HCT116 (cell line): ENCODE measurements at regions not wholly inside any gene's neighbourhood (a gene's known extent, or its start where the extent isn't known, plus 50 kb on each side); places are given as distances from the start of the nearest gene placed in this dataset.

ENCODE experiments used
- ATAC-seq: fragments of 200-7000 bp; cut with Tn5 transposase; 2 replicates; pipeline ENCODE4 v1.9.1; 2020; ENCODE audit warnings: mild to moderate bottlenecking, moderate library complexity
- BruUV-seq: library from RNA; stranded (reverse); fragments of 400-500 nt; replicated peaks from 2 replicates; lab custom pipeline; 2021; lab: Mats Ljungman, UMichigan
- CTCF ChIA-PET: fragments of 300-600 bp; sonication (Branson Sonifier 250); formaldehyde crosslinking; loops from one replicate; lab custom pipeline; 2021; ENCODE audit warnings: antibody characterized with exemption; lab: Charles Lee
- POLR2A ChIA-PET: fragments of 300-600, 350-600 bp; sonication (Branson Sonifier 250); formaldehyde crosslinking; loops from one replicate; lab custom pipeline; 2021; ENCODE audit warnings: antibody characterized with exemption; lab: Charles Lee
- RAD21 ChIA-PET, 2 experiments: fragments of 300-600 bp; sonication (Branson Sonifier 250); formaldehyde crosslinking; loops; one replicate each; lab custom pipeline; 2023; ENCODE audit warnings: low total read pairs in 2 of 2; ENCODE audit not compliant: uncharacterized antibody in 2 of 2, unreplicated experiment in 2 of 2, low non-redundant PET in 1 of 2; lab: Charles Lee
- DNase-seq: peaks from one replicate; pipeline ENCODE4 v3.0.0-alpha.2; 2010; ENCODE audit warnings: low read depth, low spot score
- H2AFZ ChIP-seq: fragments of 200-600 bp; shearing (Covaris generic), sonication (generic); 2 replicates; pipeline ENCODE4 v1.6.1; 2017; ENCODE audit warnings: low read depth, mixed run types, mixed read lengths, antibody characterized with exemption, low read length; ENCODE audit not compliant: poor library complexity, severe bottlenecking
- H3K27ac ChIP-seq: 2 replicates; pipeline ENCODE4 v1.5.1; 2012; ENCODE audit warnings: low read depth, low read length
- H3K27me3 ChIP-seq: fragments of 200-600 bp; sonication (generic); 2 replicates; pipeline ENCODE4 v1.6.1; 2016; ENCODE audit warnings: mixed run types, low read length, mixed read lengths; ENCODE audit not compliant: insufficient read depth
- H3K36me3 ChIP-seq, 2 experiments: fragments of 200-500 bp in 1 of 2; fragments of 200-600 bp in 1 of 2; sonication (Bioruptor generic) in 1 of 2; sonication (generic) in 1 of 2; 2 replicates each; pipeline versions ENCODE4 v1.5.1 to v1.6.1; 2014 to 2016; ENCODE audit warnings: low read length in 2 of 2, inconsistent platforms in 1 of 2, mixed read lengths in 1 of 2, mixed run types in 1 of 2; ENCODE audit not compliant: insufficient read depth in 2 of 2, control insufficient read depth in 1 of 2
- H3K4me1 ChIP-seq, 2 experiments: fragments of 200-600 bp in 1 of 2; sonication (generic) in 1 of 2; 2 replicates each; pipeline versions ENCODE4 v1.5.1 to v1.6.1; 2012 to 2017; ENCODE audit warnings: low read length in 2 of 2, inconsistent platforms in 1 of 2, mild to moderate bottlenecking in 1 of 2, mixed read lengths in 1 of 2, mixed run types in 1 of 2, moderate library complexity in 1 of 2; ENCODE audit not compliant: insufficient read depth in 2 of 2, control insufficient read depth in 1 of 2
- H3K4me2 ChIP-seq: fragments of 200-600 bp; sonication (generic); 2 replicates; pipeline ENCODE4 v1.6.1; 2017; ENCODE audit warnings: mixed run types, low read length, mixed read lengths
- H3K4me3 ChIP-seq, 2 experiments: fragments of 200-600 bp in 1 of 2; sonication (generic) in 1 of 2; replicated peaks in 1 of 2; 2 replicates each; pipeline ENCODE4 v1.5.1; 2011 to 2016; ENCODE audit warnings: low read length in 2 of 2, control low read depth in 1 of 2, low read depth in 1 of 2, mild to moderate bottlenecking in 1 of 2, mixed read lengths in 1 of 2, mixed run types in 1 of 2
- H3K79me2 ChIP-seq: fragments of 200-600 bp; sonication (generic); 2 replicates; pipeline ENCODE4 v1.6.1; 2017; ENCODE audit warnings: mild to moderate bottlenecking, mixed run types, low read length, moderate library complexity, mixed read lengths; ENCODE audit not compliant: insufficient read depth
- H3K9ac ChIP-seq: fragments of 200-600 bp; sonication (generic); 2 replicates; pipeline ENCODE4 v1.6.1; 2016; ENCODE audit warnings: low read length, mixed read lengths
- H3K9me2 ChIP-seq: fragments of 200-600 bp; sonication (generic), shearing (Covaris generic); 2 replicates; pipeline ENCODE4 v1.6.1; 2017; ENCODE audit warnings: mixed run types, mild to moderate bottlenecking, moderate library complexity; ENCODE audit not compliant: insufficient read depth
- H3K9me3 ChIP-seq, 2 experiments: fragments of 200-500 bp in 1 of 2; fragments of 200-600 bp in 1 of 2; sonication (Bioruptor generic) in 1 of 2; sonication (generic) in 1 of 2; 2 replicates each; pipeline ENCODE4 v1.6.1; 2014 to 2017; ENCODE audit warnings: low read length in 2 of 2, mixed read lengths in 2 of 2, inconsistent platforms in 1 of 2, low read depth in 1 of 2, mild to moderate bottlenecking in 1 of 2, mixed run types in 1 of 2, moderate library complexity in 1 of 2; ENCODE audit not compliant: control insufficient read depth in 1 of 2, insufficient read depth in 1 of 2
- H4K20me1 ChIP-seq: fragments of 200-600 bp; sonication (generic), shearing (Covaris generic); 2 replicates; pipeline ENCODE4 v1.6.1; 2017; ENCODE audit warnings: mixed run types, mild to moderate bottlenecking, moderate library complexity; ENCODE audit not compliant: insufficient read depth
- ATF3 ChIP-seq: IDR thresholded peaks from 2 replicates; pipeline ENCODE4 v1.6.1; 2012
- CBX3 ChIP-seq: IDR thresholded peaks from 2 replicates; pipeline ENCODE4 v1.6.1; 2012; ENCODE audit warnings: low read depth
- CEBPB ChIP-seq: IDR thresholded peaks from 2 replicates; pipeline ENCODE4 v1.6.1; 2012; ENCODE audit warnings: low read depth
- EGR1 ChIP-seq: IDR thresholded peaks from 2 replicates; pipeline ENCODE4 v1.6.1; 2012; ENCODE audit warnings: low read depth
- ELF1 ChIP-seq: IDR thresholded peaks from 2 replicates; pipeline ENCODE4 v1.6.1; 2012; ENCODE audit warnings: low read depth, borderline replicate concordance
- EZH2 ChIP-seq: fragments of 200-600 bp; sonication (generic); IDR thresholded peaks from 2 replicates; pipeline ENCODE4 v1.6.1; 2017; ENCODE audit warnings: antibody characterized with exemption, mixed run types
- FOSL1 ChIP-seq: IDR thresholded peaks from 2 replicates; pipeline ENCODE4 v1.6.1; 2012; ENCODE audit warnings: low read depth
- JUND ChIP-seq: IDR thresholded peaks from 2 replicates; pipeline ENCODE4 v1.6.1; 2012
- MAX ChIP-seq: IDR thresholded peaks from 2 replicates; pipeline ENCODE4 v1.6.1; 2012
- POLR2AphosphoS5 ChIP-seq: IDR thresholded peaks from 2 replicates; pipeline ENCODE4 v1.6.1; 2011; ENCODE audit warnings: mild to moderate bottlenecking, low read depth, low read length, moderate library complexity
- RAD21 ChIP-seq: IDR thresholded peaks from 2 replicates; pipeline ENCODE4 v1.6.1; 2012; ENCODE audit warnings: low read depth, mild to moderate bottlenecking
- REST ChIP-seq: IDR thresholded peaks from 2 replicates; pipeline ENCODE4 v1.6.1; 2012; ENCODE audit warnings: low read depth
- SP1 ChIP-seq: IDR thresholded peaks from 2 replicates; pipeline ENCODE4 v1.6.1; 2012; ENCODE audit warnings: low read depth
- SRF ChIP-seq: IDR thresholded peaks from 2 replicates; pipeline ENCODE4 v1.6.1; 2012; ENCODE audit warnings: low read depth
- TCF7L2 ChIP-seq: IDR thresholded peaks from 2 replicates; pipeline ENCODE4 v1.7.0; 2011; ENCODE audit warnings: borderline replicate concordance, inconsistent platforms; ENCODE audit not compliant: insufficient read depth, insufficient read length; ENCODE audit errors: extremely low read depth
- YY1 ChIP-seq: IDR thresholded peaks from 2 replicates; pipeline ENCODE4 v1.6.1; 2011; ENCODE audit warnings: low read length, low read depth, moderate library complexity, mild to moderate bottlenecking; ENCODE audit not compliant: insufficient replicate concordance; ENCODE audit errors: extremely low read depth
- ZFX ChIP-seq: fragments of 450-650 bp; IDR thresholded peaks from 2 replicates; pipeline ENCODE4 v1.6.1; 2017
- ZNF274 ChIP-seq: fragments of 200-500 bp; sonication (Bioruptor generic); IDR thresholded peaks from 2 replicates; pipeline ENCODE4 v1.6.1; 2014; ENCODE audit warnings: mild to moderate bottlenecking, low read depth, low read length, inconsistent platforms
- intact Hi-C: fragments of 100-400 bp; cut with micrococcal nuclease; formaldehyde crosslinking; loops from 2 replicates; pipeline ENCODE4 v1.10.0; 2022

GRCh38 chr5:168125445-168126199 lies 165.8 kb upstream of the WWC1 start:
- Histone ChIP-seq H3K9ac (no peak overlapping the region), H3K9me2 (no peaks in the 10 kb centered on the region), H2AFZ (no peak overlapping the region), H3K4me3 (no peak overlapping the region), H3K9me3 (no peaks in the 10 kb centered on the region), H3K79me2 (no peaks in the 10 kb centered on the region), H3K4me1 (no peaks in the 10 kb centered on the region), H3K27ac (no peak overlapping the region), H3K4me2 (no peak overlapping the region), H3K36me3 (no peaks in the 10 kb centered on the region), H3K27me3 (peaks cover 42% of the 10 kb centered on the region), H4K20me1 (no peaks in the 10 kb centered on the region)
- DNase-seq = no peak
- intact Hi-C loops = no loop called here
- ChIA-PET CTCF (no interaction called here), POLR2A (no interaction called here), RAD21 (no interaction called here)
- BruUV-seq = no TSS peak
- TF ChIP-seq SRF (no peak), EGR1 (no peak), CBX3 (no peak), RAD21 (no peak), EZH2 (no peak), ZFX (no peak), JUND (no peak), MAX (no peak), ZNF274 (no peak), SP1 (no peak), POLR2AphosphoS5 (no peak)
- ATAC-seq = no peak

GRCh38 chr5:168126606-168127005 lies 164.8 kb upstream of the WWC1 start:
- H3K4me3 ChIP-seq = no peak overlapping the region
- DNase-seq (no peak), ATAC-seq (no peak)
- no peaks in the 10 kb centered on the region for H3K36me3 ChIP-seq
- intact Hi-C loops = no loop called here
- RAD21 ChIA-PET = no interaction called here
- H3K9me3 ChIP-seq = no peaks in the 10 kb centered on the region
- peaks cover 50% of the 10 kb centered on the region for H3K27me3 ChIP-seq
- H3K9me2 ChIP-seq = no peaks in the 10 kb centered on the region
- no peak overlapping the region for H3K27ac ChIP-seq
- CTCF ChIA-PET = no interaction called here
- H3K4me2 ChIP-seq = no peak overlapping the region
- no peak for TF ChIP-seq EGR1
- TF ChIP-seq ATF3 = no peak
- TF ChIP-seq CEBPB = no peak
- no peak for TF ChIP-seq YY1
- no peak for TF ChIP-seq SP1
- no peak for TF ChIP-seq REST
- TF ChIP-seq ZFX = no peak
- no peak for TF ChIP-seq ELF1
- TF ChIP-seq TCF7L2 = no peak
- TF ChIP-seq FOSL1 = no peak
- no peak for TF ChIP-seq POLR2AphosphoS5
- no peak for TF ChIP-seq RAD21
- H3K4me1 ChIP-seq = no peaks in the 10 kb centered on the region
- no peak overlapping the region for H3K9ac ChIP-seq
- no TSS peak for BruUV-seq
- POLR2A ChIA-PET = no interaction called here
- H4K20me1 ChIP-seq = no peaks in the 10 kb centered on the region
- no peaks in the 10 kb centered on the region for H3K79me2 ChIP-seq
- no peak overlapping the region for H2AFZ ChIP-seq
